Endodermal cell (in vitro differentiated cells): ENCODE measurements at regions not wholly inside any gene's neighbourhood (a gene's known extent, or its start where the extent isn't known, plus 50 kb on each side); places are given as distances from the start of the nearest gene placed in this dataset.

ENCODE experiments used
- DNase-seq: peaks from one replicate; pipeline ENCODE4 v3.0.0-alpha.2; 2017
- H3K27ac ChIP-seq: 2 replicates; pipeline ENCODE4 v1.5.1; 2013; ENCODE audit warnings: mild to moderate bottlenecking, low read depth, low read length, moderate library complexity
- H3K27me3 ChIP-seq: 2 replicates; pipeline ENCODE4 v1.6.1; 2013; ENCODE audit warnings: mild to moderate bottlenecking, low read length, moderate library complexity; ENCODE audit not compliant: insufficient read depth, control insufficient read depth, poor library complexity, severe bottlenecking
- H3K36me3 ChIP-seq: 2 replicates; pipeline ENCODE4 v1.7.0; 2013; ENCODE audit warnings: mild to moderate bottlenecking, low read length, moderate library complexity; ENCODE audit not compliant: control insufficient read depth, insufficient read depth
- H3K4me1 ChIP-seq: one replicate; pipeline ENCODE4 v1.7.0; 2013; ENCODE audit warnings: low read length; ENCODE audit not compliant: control insufficient read depth, insufficient read depth
- H3K4me3 ChIP-seq: 2 replicates; pipeline ENCODE4 v1.5.1; 2013; ENCODE audit warnings: mild to moderate bottlenecking, low read length, moderate library complexity
- H3K9ac ChIP-seq: 2 replicates; pipeline ENCODE4 v1.6.1; 2013; ENCODE audit warnings: mild to moderate bottlenecking, low read length, moderate library complexity; ENCODE audit not compliant: poor library complexity, severe bottlenecking; ENCODE audit errors: extremely low read depth
- H3K9me3 ChIP-seq: 2 replicates; pipeline ENCODE4 v1.6.1; 2013; ENCODE audit warnings: mild to moderate bottlenecking, low read length, moderate library complexity; ENCODE audit not compliant: control insufficient read depth
- H3K27ac Mint-ChIP-seq: 2 replicates; pipeline ENCODE4 v1.8.0; 2020; ENCODE audit warnings: mixed read lengths
- H3K27me3 Mint-ChIP-seq: 2 replicates; pipeline ENCODE4 v1.8.0; 2021; ENCODE audit warnings: mild to moderate bottlenecking, mixed read lengths; ENCODE audit not compliant: insufficient read depth
- H3K36me3 Mint-ChIP-seq: 2 replicates; pipeline ENCODE4 v1.8.0; 2020; ENCODE audit warnings: low read depth, mixed read lengths
- H3K4me1 Mint-ChIP-seq: 2 replicates; pipeline ENCODE4 v1.8.0; 2020; ENCODE audit warnings: mixed read lengths
- H3K4me3 Mint-ChIP-seq: 2 replicates; pipeline ENCODE4 v1.8.0; 2020; ENCODE audit warnings: mild to moderate bottlenecking, moderate library complexity, mixed read lengths
- H3K9me3 Mint-ChIP-seq: 2 replicates; pipeline ENCODE4 v1.8.0; 2020; ENCODE audit warnings: mild to moderate bottlenecking, mixed read lengths
- CTCF ChIP-seq: fragments of 200-600 bp; sonication (generic); conservative IDR thresholded peaks from 2 replicates; pipeline ENCODE4 v1.5.0; 2021; ENCODE audit warnings: antibody characterized with exemption, mild to moderate bottlenecking
- WGBS, 2 experiments: methylation state at CpG; one replicate each; pipeline versions ENCODE4 v1.1.5 to v1.1.7; 2013; ENCODE audit warnings: missing lambda C conversion rate in 2 of 2, mixed read lengths in 1 of 2; ENCODE audit not compliant: insufficient coverage in 1 of 2, insufficient read length in 1 of 2; 5-methylcytosine and 5-hydroxymethylcytosine counted together

- no peak overlapping the region for H3K27ac ChIP-seq
- H3K27ac Mint-ChIP-seq: no peak overlapping the region
Observed at GRCh38 chr6:22738194-22738593, 168.8 kb downstream of the HDGFL1 start.

GRCh38 chr6:22747571-22747970 lies 178.2 kb downstream of the HDGFL1 start:
- no peak overlapping the region for H3K4me3 ChIP-seq

More at GRCh38 chr6:22738194-22738593, 168.8 kb downstream of the HDGFL1 start:
- WGBS, 2 experiments: 91 to 94% methylated on average over 4 to 6 of the region's 6 CpGs
- Mint-ChIP-seq H3K27me3 (no peaks in the 10 kb centered on the region), H3K36me3 (no peaks in the 10 kb centered on the region), H3K4me1 (peaks cover 2% of the 10 kb centered on the region), H3K4me3 (no peak overlapping the region), H3K9me3 (no peaks in the 10 kb centered on the region)
- no peak for DNase-seq
- H3K27me3 ChIP-seq: no peaks in the 10 kb centered on the region
- no peaks in the 10 kb centered on the region for H3K36me3 ChIP-seq
- no peak for TF ChIP-seq CTCF
- no peaks in the 10 kb centered on the region for H3K9me3 ChIP-seq
- H3K9ac ChIP-seq: no peak overlapping the region
- no peak overlapping the region for H3K4me3 ChIP-seq
- H3K4me1 ChIP-seq: peaks cover 4% of the 10 kb centered on the region

GRCh38 chr6:22748681-22749080 lies 179.3 kb downstream of the HDGFL1 start:
- no peaks in the 10 kb centered on the region for H3K27me3 Mint-ChIP-seq

More at GRCh38 chr6:22747571-22747970, 178.2 kb downstream of the HDGFL1 start:
- Mint-ChIP-seq H3K9me3 (no peaks in the 10 kb centered on the region), H3K27me3 (no peaks in the 10 kb centered on the region), H3K27ac (no peak overlapping the region), H3K4me3 (no peak overlapping the region), H3K36me3 (no peaks in the 10 kb centered on the region), H3K4me1 (peaks cover 22% of the 10 kb centered on the region)
- Histone ChIP-seq H3K36me3 (no peaks in the 10 kb centered on the region), H3K4me1 (peaks cover 9% of the 10 kb centered on the region), H3K27ac (no peak overlapping the region), H3K9me3 (no peaks in the 10 kb centered on the region), H3K27me3 (no peaks in the 10 kb centered on the region), H3K9ac (no peak overlapping the region)
- TF ChIP-seq CTCF: no peak
- no peak for DNase-seq
- 55% methylated on average over 1 of the region's 1 CpG; no CpG with 5 or more reads in 1 of the 2 experiments for WGBS, 2 experiments

More at GRCh38 chr6:22748681-22749080, 179.3 kb downstream of the HDGFL1 start:
- WGBS, 2 experiments: 57 to 67% methylated on average over 3 to 4 of the region's 4 CpGs
- no peak overlapping the region for H3K27ac Mint-ChIP-seq
- TF ChIP-seq CTCF: no peak
- H3K9ac ChIP-seq: no peak overlapping the region
- H3K4me3 Mint-ChIP-seq: no peak overlapping the region
- no peaks in the 10 kb centered on the region for H3K27me3 ChIP-seq
- no peaks in the 10 kb centered on the region for H3K9me3 Mint-ChIP-seq
- H3K4me3 ChIP-seq: no peak overlapping the region
- H3K36me3 Mint-ChIP-seq: no peaks in the 10 kb centered on the region
- no peaks in the 10 kb centered on the region for H3K36me3 ChIP-seq
- peaks cover 9% of the 10 kb centered on the region for H3K4me1 ChIP-seq
- no peak overlapping the region for H3K27ac ChIP-seq
- peaks cover 2% of the 10 kb centered on the region for H3K9me3 ChIP-seq
- peak; percentile 40 for DNase-seq
- H3K4me1 Mint-ChIP-seq: peaks cover 25% of the 10 kb centered on the region
